Mesenteric fat pad (tissue), 1 donor: ENCODE measurements at regions not wholly inside any gene's neighbourhood (a gene's known extent, or its start where the extent isn't known, plus 50 kb on each side); places are given as distances from the start of the nearest gene placed in this dataset.
A peak's percentile ranks its signal among the peaks of the same experiment; 100 is the strongest.
"Not testable (repeated sequence)": the region's sequence is repeated elsewhere in the genome, so short reads cannot be mapped to it uniquely, and the experiment has no call there.

Source experiments
- DNase-seq: peaks from one replicate; pipeline ENCODE4 v3.0.0-alpha.2; 2020; ENCODE audit warnings: low spot score
- donor health status: DM: yes; HTN: yes; CAD: no.

DNA sequence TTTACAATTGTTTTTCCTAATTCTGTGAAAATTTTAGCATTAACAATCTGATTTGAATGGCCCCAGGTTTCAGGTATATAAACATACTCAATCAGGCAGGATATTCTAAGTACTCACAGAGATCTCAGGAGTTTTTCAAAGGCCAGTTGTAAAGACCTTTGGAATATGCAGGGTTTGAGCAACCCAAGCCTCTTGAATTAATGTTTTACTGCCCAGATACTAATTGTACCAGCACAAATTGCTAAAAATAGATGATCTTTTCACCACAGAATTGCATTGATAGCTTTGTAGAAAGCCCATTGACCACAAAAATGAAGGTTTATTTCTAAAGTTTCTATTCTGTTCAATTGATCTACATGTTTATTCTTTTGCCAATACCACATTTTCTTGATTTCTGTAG is 186.5 kb downstream of the OSTF1 start:
- DNase-seq = no peak

DNA sequence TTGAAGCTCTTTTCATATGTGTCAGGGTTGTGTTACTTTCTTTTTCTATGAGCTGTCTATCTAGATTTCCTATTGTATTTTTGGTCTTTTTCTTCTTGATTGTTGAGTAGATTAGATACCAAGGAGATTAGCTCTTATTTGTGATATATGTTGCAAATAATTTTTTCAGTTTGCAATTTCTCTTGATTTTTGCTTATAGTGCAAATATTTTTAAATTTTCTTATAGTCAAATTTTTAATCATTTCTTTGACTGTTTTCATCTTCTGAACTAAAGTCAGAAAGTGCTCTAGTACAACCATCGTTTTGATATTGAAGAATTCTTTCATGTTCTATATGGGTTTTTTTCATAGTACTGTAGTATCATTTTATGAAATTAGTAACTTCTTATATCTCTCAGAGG is 193.7 kb downstream of the OSTF1 start:
- no peak for DNase-seq

DNA sequence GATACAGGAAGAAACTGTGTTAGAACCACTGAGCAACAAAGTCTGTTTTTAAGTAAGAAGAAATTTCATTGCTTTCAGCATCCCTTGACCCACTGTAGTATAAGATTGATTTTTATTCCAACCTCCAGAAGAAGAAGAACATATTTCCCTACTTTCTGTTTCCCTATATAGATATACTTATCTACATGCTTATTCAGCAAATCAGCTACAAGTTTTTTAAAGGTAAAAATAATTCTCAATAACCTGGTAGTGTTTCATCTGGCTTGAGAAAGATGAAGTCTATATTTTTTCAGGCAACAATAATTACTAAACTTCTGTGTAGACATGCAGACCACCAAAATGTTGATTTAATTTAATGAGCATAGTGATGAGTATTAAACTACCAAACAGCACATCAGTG is 201.0 kb downstream of the OSTF1 start:
- DNase-seq = no peak

DNA sequence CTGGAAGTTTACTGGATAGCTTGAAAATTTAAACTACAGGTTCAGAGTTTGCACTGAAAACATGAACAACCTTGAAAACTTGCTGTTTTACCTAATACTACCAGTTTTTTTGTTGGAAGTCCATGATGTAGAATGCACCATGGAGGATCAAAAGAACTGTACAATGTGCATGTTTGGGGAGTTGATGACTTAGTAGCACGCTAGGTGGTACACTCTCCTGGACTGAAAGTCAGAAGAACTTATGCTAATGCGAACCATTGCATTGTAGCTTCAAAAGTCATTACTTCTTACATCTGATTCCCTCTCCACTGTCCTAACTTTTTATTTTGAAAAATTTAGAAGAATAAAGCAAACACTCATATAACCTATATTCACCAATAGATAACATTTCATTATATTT is 211.0 kb downstream of the OSTF1 start:
- no peak for DNase-seq

DNA sequence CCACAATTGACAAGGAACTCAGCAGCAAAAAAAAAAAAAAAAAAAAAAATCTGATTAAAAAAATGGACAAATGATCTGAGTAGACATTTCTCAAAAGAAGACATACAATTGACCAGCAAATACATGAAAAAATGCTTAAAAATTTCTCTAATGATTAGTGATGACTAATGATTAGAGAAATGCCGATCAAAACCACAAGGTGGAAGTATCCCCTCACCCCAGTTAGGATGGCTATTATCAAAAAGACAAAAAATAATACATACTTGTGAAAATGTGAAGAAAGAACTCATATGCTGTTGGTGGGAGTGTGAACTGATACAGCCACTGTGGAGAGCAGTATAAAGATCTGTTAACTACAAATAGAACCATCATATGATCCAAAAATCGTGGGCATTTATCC is 245.3 kb downstream of the OSTF1 start:
- DNase-seq = no peak

DNA sequence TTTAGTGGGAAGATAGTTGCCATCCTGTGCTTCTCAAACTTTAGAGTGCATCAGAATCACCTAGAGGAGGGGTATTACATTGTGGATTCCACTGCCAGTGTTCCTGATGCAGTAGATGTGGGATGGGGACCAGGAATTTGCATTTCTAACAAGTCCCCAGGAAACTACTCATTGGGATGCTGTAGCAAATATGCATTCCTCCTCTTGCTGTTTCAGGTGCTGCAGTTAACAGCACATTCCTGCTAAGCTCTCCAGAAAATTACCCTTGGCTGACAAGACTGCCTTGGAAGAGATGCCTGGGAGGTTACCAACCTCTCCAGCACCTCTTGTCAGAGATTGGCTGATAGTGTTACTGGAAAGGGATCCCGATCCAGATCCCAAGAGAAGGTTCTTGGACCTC is 270.5 kb downstream of the OSTF1 start:
- no peak for DNase-seq

DNA sequence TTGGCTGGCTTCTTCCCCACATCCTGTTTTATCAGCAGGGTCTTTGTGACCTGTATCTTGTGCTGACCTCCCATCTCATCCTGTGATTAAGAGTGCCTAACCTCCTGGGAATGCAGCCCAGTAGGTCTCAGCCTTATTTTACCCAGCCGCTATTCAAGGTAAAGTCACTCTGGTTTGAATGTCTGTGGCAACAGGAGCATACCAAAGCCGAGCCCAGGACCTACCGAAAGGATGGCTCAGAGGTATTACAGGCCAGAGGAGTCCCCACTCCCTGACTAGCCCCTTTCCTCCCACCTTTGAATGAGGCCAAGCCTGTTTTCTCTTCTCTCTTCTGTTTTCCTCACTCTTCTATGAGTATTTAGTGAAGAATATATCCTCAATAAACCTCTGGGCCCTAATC is 271.3 kb downstream of the OSTF1 start:
- DNase-seq = no peak

DNA sequence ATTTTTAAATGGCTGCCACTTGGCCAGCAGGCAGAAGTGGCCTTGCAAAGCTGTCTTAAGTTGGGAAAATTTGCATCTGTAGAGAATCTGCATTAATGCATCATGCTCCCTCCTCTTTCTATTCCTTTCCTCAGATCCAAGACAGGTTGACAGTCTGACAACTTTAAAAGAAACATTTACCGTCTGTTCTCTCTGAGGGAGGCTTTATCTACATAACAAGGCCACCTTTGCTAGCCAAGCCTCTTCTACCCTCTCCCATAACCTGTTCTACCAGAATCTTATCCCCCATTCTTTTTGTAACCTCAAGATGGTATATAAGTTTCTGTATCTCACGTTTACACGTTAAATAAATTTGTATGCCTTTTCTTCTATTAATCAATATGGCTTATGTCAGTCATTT is 271.9 kb downstream of the OSTF1 start:
- DNase-seq = no peak

DNA sequence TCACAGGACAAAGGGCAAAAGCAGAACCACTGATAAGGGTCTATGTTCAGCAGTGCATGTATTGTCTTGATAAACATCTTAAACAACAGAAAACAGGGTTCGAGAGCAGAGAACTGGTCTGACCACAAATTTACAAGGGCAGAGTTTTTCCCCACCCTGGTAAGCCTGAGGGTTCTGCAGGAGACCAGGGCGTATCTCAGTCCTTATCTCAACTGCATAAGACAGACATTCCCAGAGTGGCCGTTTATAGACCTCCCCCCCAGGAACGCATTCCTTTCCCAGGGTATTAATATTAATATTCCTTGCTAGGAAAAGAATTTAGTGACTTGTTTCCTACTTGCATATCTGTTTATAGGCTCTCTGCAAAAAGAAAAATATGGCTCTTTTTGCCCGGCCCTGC is 274.1 kb downstream of the OSTF1 start:
- DNase-seq = not testable (repeated sequence)

DNA sequence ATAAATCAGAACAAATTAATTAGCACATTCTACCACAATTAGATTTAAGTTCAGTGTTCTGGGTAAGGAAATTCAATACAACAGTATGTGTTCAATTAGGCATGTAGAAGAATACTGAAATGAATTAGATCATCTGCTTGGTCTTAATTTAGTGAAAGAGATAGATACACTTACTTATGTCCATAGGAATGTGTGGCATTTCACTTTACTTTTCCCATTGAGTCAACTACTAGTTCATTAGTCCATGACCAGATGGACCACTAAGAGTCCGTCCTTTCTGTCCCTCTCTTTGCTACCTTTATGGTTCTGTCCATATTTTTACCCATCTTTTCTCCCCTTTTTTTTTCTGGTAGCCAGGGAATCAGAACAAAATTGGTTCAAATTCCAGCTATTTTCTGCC is 276.9 kb downstream of the OSTF1 start:
- no peak for DNase-seq

DNA sequence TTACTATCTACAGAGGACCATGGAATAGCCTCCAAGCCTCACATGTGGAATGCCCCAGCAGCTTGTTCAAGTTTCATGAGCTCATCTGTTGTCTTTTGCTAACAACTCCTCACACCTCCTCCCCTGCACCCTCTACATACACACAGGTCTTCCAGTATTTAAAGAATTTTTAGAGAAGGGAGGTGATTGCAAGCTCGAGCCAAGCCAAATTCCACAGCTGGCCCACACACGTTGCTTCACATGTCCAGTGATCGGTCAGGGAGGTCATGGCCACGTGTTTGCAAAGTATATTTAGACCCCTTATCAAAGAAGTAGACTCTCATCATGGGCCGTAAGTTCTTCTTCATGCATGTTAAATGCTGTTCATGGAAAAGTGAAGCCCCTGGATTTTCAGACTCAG is 281.7 kb downstream of the OSTF1 start:
- DNase-seq = no peak

DNA sequence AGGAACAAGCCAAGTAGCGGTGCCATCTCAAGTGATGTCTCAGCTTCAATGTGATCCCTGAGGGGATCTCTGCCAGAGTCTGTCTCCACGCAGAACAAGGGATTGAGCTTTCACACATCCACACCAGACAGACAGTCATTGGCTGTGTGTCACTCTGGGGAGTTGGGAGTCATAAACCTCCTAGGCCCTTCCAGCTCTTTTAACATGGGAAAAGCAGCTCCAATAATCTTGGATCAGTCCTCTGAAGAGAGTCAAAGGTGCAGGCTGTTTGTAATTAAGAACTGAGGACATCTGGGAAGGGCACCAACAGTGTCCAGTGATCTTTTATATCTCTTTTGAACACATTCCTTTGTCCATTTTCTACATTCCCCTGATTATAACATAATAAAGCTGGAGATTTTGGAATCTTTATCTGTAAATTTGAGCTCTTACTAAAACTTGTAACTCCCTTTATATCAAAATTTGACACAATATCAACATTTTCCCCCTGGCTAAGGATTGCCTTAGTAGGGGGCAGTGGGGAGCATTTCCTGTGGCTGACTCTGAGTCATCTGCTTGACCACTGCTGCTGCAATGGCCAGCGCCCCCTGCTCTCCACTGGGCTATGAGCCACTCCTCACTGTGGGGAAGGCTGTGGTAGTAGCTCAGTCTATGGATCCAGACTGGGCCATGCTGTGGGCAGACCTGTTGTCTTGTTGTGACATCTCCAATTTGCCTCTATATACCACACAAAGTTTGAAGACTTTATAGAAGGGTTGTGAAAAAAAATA is 284.4 kb downstream of the OSTF1 start:
- DNase-seq = no peak

DNA sequence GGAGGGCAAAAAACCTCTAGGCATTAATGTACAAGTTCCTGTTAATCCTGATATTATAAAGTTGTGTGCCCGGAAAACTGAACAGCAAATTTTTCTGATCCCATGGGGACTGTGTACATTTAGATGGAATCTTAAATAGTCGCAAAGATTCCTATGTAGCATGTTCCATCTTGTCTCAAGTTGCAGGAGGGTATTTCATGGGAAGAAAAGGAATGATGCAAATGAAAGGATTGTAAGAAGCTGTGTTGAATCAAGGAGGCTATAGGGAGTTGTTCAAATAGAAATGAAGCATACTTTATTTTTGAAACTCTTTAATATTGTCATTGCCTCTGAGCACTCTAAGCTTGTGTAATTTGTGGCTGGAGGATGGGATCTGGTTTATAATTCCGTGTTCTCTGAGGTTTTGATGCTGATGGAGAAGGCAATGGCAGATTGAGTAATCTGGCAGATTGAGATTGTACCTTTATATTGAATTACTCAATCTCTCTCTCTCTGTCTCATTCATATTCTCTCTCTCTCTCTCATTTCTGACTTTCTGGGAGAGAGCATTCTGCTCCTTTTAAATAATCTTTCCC is 288.5 kb downstream of the OSTF1 start:
- no peak for DNase-seq

DNA sequence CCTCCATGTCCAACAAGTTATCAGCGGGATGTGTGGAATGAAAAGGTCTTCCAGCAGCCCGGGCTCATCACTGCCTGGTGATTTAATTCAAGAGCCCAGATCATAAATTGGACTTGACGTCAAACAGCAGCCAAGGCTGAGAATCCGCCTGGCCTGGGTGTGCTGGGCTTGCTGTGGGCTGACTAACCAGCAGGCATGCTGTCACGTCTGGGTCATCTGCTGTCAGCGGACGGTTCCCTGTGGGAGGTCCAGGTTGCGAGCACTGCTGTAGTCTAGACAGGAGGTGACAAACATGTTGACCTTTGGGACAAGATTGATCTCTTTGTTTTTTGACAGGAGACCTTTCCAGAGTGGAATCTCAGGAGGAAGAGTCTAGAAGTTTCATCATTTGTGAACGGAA is 289.7 kb downstream of the OSTF1 start:
- DNase-seq = peak; percentile 90

DNA sequence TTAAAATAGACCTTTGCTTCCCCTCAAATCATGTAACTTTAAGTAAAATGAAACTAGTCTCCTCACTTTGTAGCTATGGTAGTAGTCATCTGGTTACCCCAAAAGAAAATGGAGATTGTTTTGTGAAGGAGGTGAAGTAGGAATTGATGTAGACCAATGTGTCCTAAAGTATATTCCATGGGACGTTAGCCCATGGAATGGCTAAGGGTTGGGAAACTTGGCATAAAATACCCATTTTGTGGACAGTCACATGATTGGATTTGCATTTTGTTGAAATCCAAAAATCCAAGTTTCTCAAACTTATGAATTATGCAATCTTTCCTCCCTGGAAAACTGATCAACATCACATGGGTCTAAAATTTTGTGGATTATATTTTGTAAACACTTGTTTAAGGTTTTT is 290.6 kb downstream of the OSTF1 start:
- DNase-seq = no peak

DNA sequence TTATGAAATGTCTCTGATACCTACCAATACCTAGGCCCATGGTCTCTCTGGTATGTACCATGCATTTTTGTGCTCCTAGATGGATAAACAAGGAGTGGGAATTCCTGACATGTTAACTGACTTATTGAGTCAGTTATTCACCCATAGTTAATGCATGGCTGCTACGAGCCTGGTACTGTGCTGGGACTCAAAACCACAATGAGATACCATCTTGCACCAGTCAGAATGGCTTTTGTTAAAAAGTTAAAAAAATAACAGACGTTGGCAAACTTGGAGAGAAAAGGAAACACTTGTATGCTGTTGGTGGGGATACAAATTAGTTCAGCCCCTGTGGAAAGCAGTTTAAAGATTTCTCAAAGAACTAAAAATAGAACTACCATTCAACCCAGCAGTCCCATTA is 293.8 kb downstream of the OSTF1 start:
- DNase-seq = no peak

DNA sequence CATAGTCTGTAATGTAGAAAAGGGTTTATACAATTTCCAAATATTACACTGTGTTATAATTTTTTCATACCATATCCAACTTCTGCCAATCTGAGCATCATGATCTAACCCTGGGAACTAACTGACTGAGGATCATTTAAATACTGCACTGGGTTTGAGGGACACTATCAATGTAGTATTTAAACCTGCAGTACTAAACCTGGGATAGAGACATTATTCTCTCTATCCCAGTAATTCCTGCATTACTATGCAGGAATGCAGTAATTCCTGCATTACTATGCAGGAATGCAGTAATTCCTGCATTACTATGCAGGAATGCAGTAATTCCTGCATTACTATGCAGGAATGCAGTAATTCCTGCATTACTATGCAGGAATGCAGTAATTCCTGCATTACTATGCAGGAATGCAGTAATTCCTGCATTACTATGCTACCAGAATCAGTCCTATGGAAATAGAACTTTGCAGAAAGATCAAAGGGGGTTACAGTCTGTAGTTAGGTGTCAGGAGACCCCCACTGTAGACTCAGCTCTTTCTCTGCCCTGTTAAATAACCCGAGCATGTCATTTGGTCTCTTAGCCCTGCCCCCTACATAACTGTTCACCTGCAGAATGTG is 295.2 kb downstream of the OSTF1 start:
- not testable (repeated sequence) for DNase-seq

DNA sequence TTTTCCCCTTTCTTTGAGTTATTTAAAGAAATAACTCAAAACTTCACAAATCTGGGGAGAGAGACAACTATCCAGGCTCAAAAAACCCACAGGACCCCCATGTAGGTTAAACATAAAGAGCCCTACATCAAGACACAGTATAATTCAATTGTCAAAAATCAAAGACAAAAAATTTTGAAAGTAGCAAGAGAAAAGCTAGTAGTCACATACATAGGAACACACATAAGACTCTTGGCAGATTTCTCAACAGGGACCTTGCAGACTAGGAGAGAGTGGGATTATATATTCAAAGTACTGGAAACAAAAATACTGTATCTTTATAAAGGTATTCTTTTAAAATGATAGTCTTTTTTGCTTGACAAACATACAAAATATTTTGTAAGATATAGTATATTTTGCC is 296.9 kb downstream of the OSTF1 start:
- DNase-seq = no peak

DNA sequence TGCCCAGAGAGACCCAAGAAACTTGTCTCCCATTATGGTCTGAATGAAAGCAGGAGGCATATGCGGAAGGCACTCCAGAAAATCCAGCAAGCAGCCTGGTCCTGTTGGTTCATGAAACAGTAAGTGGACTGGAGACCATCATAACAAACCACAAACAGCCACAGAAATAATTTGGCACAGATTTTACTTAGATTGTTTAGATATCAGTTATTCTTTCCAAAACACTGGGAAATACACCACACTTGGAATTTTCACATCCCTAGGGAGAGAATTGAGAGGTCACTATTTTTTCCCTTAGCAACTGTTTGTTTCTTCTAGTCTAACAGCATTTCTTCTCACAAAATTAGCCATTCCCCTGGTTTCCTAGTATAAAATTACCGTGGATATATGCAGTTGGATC is 300.8 kb downstream of the OSTF1 start:
- no peak for DNase-seq

DNA sequence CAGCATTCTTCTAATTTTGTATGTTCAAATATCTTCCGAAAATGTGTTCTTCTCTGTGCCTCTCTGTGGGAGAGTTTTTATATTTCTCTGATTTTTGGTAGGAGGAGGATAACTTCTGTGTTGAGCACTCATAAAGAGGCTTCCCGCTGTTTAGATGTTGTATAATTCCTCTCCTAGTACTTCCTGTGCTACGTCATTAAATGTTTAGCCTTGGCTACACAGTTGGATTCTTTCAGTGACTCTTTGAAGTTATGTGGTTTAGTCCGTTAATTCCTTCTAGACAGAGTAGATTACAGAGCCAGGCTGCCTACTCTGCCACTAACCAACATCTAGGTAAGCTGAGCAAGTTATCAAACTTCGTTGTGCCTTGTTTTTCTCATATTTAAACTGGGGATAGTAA is 302.6 kb downstream of the OSTF1 start:
- no peak for DNase-seq

DNA sequence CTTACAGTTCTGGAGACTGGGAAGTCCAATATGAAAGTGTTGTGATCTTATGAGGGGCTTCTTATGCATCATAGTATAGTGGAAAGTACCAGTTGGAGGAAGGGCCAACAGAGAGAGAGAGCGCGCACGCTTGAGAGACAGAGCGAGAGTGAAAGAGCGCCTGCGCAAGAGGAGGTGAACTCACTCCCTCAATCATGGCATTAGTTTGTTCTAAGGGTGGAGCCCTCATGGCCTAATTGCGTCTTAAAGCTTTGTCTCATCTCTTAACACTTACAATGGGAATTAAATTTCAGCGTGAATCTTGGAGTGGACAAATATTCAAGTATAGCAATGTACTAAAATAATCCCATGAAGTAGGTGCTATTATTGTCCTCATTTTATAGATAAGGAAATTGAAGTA is 303.2 kb downstream of the OSTF1 start:
- no peak for DNase-seq

DNA sequence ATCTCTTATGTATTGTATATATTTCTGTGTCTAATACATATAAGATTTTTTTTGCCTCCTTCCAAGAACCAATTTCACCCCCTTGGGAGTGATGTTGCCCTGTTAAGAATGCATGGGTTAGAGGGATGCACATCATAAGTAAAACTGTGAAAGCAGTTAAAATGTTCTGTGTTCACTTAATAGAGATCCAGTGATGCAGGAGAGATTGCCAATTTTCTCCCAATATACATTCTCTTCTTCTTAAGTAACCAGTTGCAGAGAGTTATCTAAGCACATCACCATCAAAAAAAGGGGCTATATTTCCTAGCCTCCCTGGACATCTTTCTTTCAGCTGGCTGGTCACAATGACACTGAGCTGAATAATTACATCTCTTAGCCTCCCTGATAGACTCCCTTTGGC is 307.0 kb downstream of the OSTF1 start:
- DNase-seq = no peak

DNA sequence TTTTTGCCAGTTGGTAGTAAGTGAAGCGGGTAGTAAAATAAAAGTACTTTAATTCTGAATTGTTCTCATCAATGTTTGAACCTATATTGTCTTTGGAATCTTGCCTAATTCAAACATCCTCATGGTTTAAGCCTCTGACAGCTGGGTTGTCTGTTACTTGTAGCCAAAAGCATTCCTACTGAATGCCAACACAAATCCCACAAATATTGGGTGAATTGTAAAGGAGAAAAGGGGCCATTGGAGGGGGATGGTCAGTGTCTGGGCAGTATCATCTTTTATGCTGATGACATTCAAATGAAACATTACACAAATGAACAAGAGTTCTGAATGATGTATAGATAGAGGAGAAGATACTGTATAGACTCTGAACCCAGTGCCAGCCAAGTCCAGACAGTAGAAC is 309.5 kb downstream of the OSTF1 start:
- DNase-seq = no peak
